RWPE2 (cell line): ENCODE measurements at regions not wholly inside any gene's neighbourhood (a gene's known extent, or its start where the extent isn't known, plus 50 kb on each side); places are given as distances from the start of the nearest gene placed in this dataset.

Experiments
- ATAC-seq: fragments of 200-7000 bp; cut with Tn5 transposase; 3 replicates; pipeline ENCODE4 v1.9.1; 2021; ENCODE audit warnings: low read depth
- DNase-seq: peaks from one replicate; pipeline ENCODE4 v3.0.0-alpha.2; 2020; ENCODE audit warnings: low spot score
- H3K27ac ChIP-seq: fragments of 450-650 bp; 2 replicates; pipeline ENCODE4 v1.5.1; 2017; ENCODE audit warnings: mild to moderate bottlenecking; ENCODE audit not compliant: poor library complexity, severe bottlenecking
- H3K27me3 ChIP-seq: fragments of 250-450 bp; sonication (Bioruptor Pico); 2 replicates; pipeline ENCODE4 v1.5.1; 2021; ENCODE audit warnings: mild to moderate bottlenecking, moderate library complexity; ENCODE audit not compliant: insufficient read depth, poor library complexity, severe bottlenecking
- H3K36me3 ChIP-seq: fragments of 250-450 bp; sonication (Bioruptor Pico); 2 replicates; pipeline ENCODE4 v1.5.1; 2020; ENCODE audit warnings: low read depth, mild to moderate bottlenecking, moderate library complexity
- H3K4me1 ChIP-seq: fragments of 250-450 bp; sonication (Bioruptor Pico); 2 replicates; pipeline ENCODE4 v1.5.1; 2021; ENCODE audit warnings: mild to moderate bottlenecking, moderate library complexity; ENCODE audit not compliant: insufficient read depth, poor library complexity, severe bottlenecking
- H3K4me3 ChIP-seq: fragments of 250-450 bp; sonication (Bioruptor Pico); 2 replicates; pipeline ENCODE4 v1.5.1; 2021; ENCODE audit warnings: mild to moderate bottlenecking, moderate library complexity; ENCODE audit not compliant: severe bottlenecking
- H3K9me3 ChIP-seq: fragments of 250-450 bp; sonication (Bioruptor Pico); 2 replicates; pipeline ENCODE4 v1.5.1; 2021; ENCODE audit warnings: mild to moderate bottlenecking, moderate library complexity; ENCODE audit not compliant: severe bottlenecking
- TF ChIP-seq, protein P1 (sequence below): fragments of 450-650 bp; IDR thresholded peaks from one replicate; pipeline ENCODE4 v1.5.1; 2017; ENCODE audit warnings: mild to moderate bottlenecking, moderate library complexity; ENCODE audit not compliant: poor library complexity, severe bottlenecking

- no peaks in the 10 kb centered on the region for H3K27me3 ChIP-seq
- no peaks in the 10 kb centered on the region for H3K9me3 ChIP-seq
- no peak overlapping the region for H3K4me3 ChIP-seq
- DNase-seq (no peak), ATAC-seq (no peak)
- TF ChIP-seq, protein P1, sequence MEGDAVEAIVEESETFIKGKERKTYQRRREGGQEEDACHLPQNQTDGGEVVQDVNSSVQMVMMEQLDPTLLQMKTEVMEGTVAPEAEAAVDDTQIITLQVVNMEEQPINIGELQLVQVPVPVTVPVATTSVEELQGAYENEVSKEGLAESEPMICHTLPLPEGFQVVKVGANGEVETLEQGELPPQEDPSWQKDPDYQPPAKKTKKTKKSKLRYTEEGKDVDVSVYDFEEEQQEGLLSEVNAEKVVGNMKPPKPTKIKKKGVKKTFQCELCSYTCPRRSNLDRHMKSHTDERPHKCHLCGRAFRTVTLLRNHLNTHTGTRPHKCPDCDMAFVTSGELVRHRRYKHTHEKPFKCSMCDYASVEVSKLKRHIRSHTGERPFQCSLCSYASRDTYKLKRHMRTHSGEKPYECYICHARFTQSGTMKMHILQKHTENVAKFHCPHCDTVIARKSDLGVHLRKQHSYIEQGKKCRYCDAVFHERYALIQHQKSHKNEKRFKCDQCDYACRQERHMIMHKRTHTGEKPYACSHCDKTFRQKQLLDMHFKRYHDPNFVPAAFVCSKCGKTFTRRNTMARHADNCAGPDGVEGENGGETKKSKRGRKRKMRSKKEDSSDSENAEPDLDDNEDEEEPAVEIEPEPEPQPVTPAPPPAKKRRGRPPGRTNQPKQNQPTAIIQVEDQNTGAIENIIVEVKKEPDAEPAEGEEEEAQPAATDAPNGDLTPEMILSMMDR: no peak
- no peaks in the 10 kb centered on the region for H3K36me3 ChIP-seq
- H3K4me1 ChIP-seq: peaks cover 8% of the 10 kb centered on the region
- H3K27ac ChIP-seq: no peak overlapping the region
Measured at GRCh38 chr9:13487936-13488335, 208.4 kb upstream of the MPDZ start.

- H3K36me3 ChIP-seq: no peaks in the 10 kb centered on the region
- H3K4me1 ChIP-seq: peaks cover 8% of the 10 kb centered on the region
- H3K9me3 ChIP-seq: no peaks in the 10 kb centered on the region
- TF ChIP-seq, protein P1: no peak
- no peak overlapping the region for H3K27ac ChIP-seq
- no peaks in the 10 kb centered on the region for H3K27me3 ChIP-seq
- DNase-seq (no peak), ATAC-seq (no peak)
- H3K4me3 ChIP-seq: no peak overlapping the region
Measured at GRCh38 chr9:13487498-13487897, 208.0 kb upstream of the MPDZ start.

- TF ChIP-seq, protein P1: no peak
- ATAC-seq (no peak), DNase-seq (no peak)
- H3K4me3 ChIP-seq: no peak overlapping the region
- H3K27ac ChIP-seq: no peak overlapping the region
- no peaks in the 10 kb centered on the region for H3K9me3 ChIP-seq
- H3K4me1 ChIP-seq: peaks cover 8% of the 10 kb centered on the region
- H3K36me3 ChIP-seq: no peaks in the 10 kb centered on the region
- H3K27me3 ChIP-seq: no peaks in the 10 kb centered on the region
Measured at GRCh38 chr9:13487071-13487470, 207.6 kb upstream of the MPDZ start.

DNA sequence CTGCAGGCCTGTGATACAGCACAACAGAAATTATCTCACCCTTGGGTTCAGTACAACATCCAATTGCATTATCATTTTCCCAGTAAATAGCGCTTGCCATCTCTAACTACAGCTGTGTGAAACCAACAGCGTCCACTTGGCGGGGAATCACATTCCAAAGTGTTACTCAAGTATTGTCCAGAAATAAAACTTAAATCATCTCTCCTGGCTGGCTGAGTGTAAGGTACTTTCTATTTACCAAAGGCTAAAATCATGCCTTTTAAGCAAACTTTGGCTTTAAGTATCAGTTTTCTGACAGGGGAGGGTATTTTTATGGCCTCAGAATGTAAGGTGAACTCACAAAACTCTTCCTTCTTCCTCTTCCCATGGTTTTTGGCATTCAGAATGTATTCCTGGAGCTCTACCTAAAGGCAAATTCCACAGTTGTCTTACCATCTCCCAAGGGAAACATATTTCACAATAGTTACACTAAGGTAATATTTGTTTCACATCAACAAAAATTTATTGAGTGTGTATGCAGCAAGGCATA, 205.6 kb upstream of the MPDZ start:
- Histone ChIP-seq H3K4me1 (peaks cover 8% of the 10 kb centered on the region), H3K36me3 (no peaks in the 10 kb centered on the region), H3K27ac (no peak overlapping the region), H3K9me3 (no peaks in the 10 kb centered on the region), H3K4me3 (no peak overlapping the region), H3K27me3 (no peaks in the 10 kb centered on the region)
- ATAC-seq (peak; percentile 89), DNase-seq (no peak)
- TF ChIP-seq, protein P1: no peak

DNA sequence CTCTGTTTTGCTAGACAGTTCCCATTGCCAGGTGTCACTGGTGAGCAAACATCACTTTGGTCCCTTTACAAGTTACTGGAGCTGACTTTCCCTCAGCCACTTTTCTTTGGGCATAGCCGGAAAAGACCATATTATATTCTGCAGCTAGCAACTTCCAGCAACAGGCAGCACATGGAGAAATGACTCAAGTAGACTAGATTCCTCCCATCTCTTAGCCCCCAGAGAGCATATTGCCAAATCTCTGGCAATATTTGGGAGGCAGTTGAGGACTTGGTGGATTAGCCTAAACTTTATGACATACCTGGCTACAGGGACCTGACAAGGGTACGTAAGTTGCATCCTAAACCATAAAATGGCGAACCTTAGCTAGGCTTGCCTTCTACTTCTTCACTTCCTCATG, 204.7 kb upstream of the MPDZ start:
- Histone ChIP-seq H3K27ac (no peak overlapping the region), H3K4me1 (peaks cover 8% of the 10 kb centered on the region), H3K9me3 (no peaks in the 10 kb centered on the region), H3K36me3 (no peaks in the 10 kb centered on the region), H3K4me3 (no peak overlapping the region), H3K27me3 (no peaks in the 10 kb centered on the region)
- ATAC-seq (no peak), DNase-seq (no peak)
- TF ChIP-seq, protein P1: no peak
